ENCODE measurements at regions not wholly inside any gene's neighbourhood (a gene's known extent, or its start where the extent isn't known, plus 50 kb on each side); places are given as distances from the start of the nearest gene placed in this dataset.

GRCh38 chr13:68719815-68720214 is 1387.8 kb upstream of the ATXN8OS start:
- TF ChIP-seq EZH2phosphoT487 (conservative IDR thresholded peaks at IDR 0.05; ENCODE audit: low read length) (no peak), CTCF (IDR thresholded peaks at IDR 0.05; ENCODE audit: insufficient read depth, low read length, poor library complexity, severe bottlenecking) (no peak)
